ENCODE measurements at regions not wholly inside any gene's neighbourhood (a gene's known extent, or its start where the extent isn't known, plus 50 kb on each side); places are given as distances from the start of the nearest gene placed in this dataset.

DNA sequence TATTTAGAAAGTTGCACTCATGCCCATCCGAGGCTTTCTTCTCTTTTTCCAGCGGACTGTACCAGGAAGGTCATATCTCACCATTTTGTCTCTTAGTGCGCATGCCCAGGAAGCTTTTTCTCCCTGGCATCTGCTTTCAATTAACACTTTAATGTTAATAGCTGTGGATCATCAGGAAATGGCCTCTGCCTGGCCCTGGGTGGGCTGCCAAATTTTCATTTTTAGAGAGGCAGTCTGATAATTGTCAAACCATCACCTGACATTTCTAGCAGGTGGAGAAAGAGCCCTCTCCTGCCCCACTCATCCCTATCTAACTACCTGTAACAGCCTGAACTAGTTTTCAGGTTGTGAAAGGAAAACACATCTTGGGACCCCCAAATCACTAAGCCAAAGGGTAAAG, 257.4 kb upstream of the LRRC4C start:
- TF ChIP-seq, protein P1, sequence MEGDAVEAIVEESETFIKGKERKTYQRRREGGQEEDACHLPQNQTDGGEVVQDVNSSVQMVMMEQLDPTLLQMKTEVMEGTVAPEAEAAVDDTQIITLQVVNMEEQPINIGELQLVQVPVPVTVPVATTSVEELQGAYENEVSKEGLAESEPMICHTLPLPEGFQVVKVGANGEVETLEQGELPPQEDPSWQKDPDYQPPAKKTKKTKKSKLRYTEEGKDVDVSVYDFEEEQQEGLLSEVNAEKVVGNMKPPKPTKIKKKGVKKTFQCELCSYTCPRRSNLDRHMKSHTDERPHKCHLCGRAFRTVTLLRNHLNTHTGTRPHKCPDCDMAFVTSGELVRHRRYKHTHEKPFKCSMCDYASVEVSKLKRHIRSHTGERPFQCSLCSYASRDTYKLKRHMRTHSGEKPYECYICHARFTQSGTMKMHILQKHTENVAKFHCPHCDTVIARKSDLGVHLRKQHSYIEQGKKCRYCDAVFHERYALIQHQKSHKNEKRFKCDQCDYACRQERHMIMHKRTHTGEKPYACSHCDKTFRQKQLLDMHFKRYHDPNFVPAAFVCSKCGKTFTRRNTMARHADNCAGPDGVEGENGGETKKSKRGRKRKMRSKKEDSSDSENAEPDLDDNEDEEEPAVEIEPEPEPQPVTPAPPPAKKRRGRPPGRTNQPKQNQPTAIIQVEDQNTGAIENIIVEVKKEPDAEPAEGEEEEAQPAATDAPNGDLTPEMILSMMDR (IDR thresholded peaks at IDR 0.05) = no peak
- TF ChIP-seq POLR2A (IDR thresholded peaks at IDR 0.05) = no peak

Data from esophagus squamous epithelium (tissue), 4 donors.